Fibroblast of villous mesenchyme (primary cell): ENCODE measurements at regions not wholly inside any gene's neighbourhood (a gene's known extent, or its start where the extent isn't known, plus 50 kb on each side); places are given as distances from the start of the nearest gene placed in this dataset.
A peak's percentile ranks its signal among the peaks of the same experiment; 100 is the strongest.

Experiments used
- DNase-seq: peaks from one replicate; pipeline ENCODE4 v3.0.0-alpha.2; 2010; ENCODE audit warnings: low read depth
- H3K4me3 ChIP-seq: 2 replicates; pipeline ENCODE4 v1.5.1; 2011; ENCODE audit warnings: low read depth, mild to moderate bottlenecking, low read length
- TF ChIP-seq, protein P1 (sequence below): IDR thresholded peaks from 2 replicates; pipeline ENCODE4 v1.5.1; 2012; ENCODE audit warnings: low read depth, mild to moderate bottlenecking, low read length; ENCODE audit not compliant: insufficient read depth

DNA sequence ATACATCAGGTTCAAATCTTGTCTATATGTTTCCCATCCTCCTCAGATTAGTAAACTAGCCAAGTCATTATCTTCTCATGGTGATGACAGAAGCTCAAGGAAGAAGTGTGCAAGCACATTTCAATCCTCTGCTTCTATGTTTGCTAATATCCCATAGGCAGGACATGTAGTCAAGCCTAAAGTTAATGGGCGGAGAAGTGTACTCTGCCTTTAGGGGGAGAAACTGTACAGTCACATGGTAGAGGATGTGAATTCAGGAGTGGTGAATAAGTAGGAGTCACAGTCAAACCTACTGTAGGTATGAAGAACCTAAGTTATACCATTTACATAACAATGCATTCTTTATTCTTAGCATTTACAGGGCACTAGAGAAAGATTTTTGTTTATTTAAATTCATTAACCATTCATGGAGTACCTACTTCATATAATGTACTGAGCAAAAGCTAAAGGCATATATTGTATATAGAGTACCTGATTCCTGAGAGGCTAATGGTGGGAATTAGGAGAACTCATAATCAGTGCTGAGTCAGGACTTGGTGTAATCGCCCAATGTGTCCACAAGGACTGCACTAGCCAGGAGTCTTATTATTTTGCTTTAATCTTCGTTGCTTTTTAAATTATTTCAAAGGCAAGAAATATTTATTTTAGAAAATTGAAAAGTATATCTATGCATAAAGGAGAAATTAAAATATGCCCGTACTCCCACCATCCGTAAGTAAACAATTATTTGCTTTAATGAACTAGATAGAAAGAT is 394.3 kb upstream of the ETAA1 start:
- TF ChIP-seq, protein P1, sequence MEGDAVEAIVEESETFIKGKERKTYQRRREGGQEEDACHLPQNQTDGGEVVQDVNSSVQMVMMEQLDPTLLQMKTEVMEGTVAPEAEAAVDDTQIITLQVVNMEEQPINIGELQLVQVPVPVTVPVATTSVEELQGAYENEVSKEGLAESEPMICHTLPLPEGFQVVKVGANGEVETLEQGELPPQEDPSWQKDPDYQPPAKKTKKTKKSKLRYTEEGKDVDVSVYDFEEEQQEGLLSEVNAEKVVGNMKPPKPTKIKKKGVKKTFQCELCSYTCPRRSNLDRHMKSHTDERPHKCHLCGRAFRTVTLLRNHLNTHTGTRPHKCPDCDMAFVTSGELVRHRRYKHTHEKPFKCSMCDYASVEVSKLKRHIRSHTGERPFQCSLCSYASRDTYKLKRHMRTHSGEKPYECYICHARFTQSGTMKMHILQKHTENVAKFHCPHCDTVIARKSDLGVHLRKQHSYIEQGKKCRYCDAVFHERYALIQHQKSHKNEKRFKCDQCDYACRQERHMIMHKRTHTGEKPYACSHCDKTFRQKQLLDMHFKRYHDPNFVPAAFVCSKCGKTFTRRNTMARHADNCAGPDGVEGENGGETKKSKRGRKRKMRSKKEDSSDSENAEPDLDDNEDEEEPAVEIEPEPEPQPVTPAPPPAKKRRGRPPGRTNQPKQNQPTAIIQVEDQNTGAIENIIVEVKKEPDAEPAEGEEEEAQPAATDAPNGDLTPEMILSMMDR, result peak; percentile 32
- H3K4me3 ChIP-seq, result no peak overlapping the region
- DNase-seq, result no peak

DNA sequence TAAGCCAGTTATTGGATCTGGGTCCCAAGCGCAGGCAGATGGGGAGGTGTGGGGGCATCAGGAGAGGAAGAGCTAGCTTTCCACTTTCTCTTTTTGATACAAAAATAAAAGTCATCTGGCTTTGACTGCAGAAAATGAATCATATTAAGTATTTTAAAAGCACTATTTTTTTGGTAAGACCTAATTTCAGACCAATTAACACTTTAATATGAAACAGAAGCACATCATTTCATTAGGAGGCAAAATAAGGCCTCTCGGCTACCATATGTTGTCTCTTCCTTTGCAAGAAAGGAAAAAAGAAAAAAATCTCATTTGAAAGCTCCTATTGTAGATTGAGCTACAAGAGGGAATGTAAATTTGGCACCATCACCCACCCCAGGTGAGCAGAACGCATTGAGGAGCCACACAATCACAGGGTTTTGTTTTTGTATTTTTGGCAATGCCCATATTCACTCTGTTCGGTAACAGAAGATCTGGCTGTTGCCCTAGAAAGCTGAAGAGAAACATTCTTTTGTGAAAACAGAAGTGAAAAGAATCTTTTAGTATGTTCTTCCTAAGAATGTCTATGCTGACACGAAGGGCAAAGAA is 390.7 kb upstream of the ETAA1 start:
- H3K4me3 ChIP-seq, result no peak overlapping the region
- DNase-seq, result no peak
- TF ChIP-seq, protein P1, result no peak

DNA sequence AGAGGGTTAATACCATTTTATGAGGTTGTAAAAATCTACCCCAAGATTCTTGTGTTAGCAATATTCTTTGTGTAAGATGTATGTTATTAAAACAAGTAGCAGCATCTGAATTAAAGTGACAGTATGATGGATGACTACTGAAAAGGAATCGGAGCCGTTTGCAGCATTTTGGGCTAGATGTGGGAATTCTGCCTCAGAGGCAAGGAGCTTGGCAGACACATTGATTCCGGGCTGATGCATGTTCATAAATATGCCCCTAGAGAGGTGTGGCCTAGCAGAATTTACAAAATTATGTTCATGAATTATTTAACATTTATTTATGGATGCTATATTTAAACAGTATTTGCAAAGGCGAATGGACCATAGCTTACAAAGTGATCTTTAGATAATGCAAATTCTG is 389.0 kb upstream of the ETAA1 start:
- H3K4me3 ChIP-seq, result no peak overlapping the region
- no peak for DNase-seq
- TF ChIP-seq, protein P1, result no peak

DNA sequence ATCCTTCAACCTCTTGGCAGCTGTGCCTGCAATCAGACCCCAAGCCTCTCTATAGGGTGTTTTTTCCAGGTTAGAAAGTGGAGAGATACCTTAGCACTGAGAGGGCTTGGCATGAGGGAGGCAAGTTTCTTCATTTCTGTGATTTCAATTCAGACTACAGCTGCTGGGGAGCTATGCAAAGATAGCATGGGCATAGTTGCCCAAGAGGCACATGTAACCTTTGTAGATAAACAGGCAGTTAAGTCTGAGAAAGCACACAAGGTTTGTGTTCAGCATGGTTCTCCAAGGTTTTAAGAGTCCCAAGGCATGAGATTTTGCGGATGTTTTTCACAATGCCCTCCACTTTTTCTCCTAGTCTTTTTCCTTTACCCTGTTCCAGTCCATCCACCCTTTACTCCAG is 385.0 kb upstream of the ETAA1 start:
- TF ChIP-seq, protein P1, result no peak
- DNase-seq, result peak; percentile 17
- H3K4me3 ChIP-seq, result no peak overlapping the region

DNA sequence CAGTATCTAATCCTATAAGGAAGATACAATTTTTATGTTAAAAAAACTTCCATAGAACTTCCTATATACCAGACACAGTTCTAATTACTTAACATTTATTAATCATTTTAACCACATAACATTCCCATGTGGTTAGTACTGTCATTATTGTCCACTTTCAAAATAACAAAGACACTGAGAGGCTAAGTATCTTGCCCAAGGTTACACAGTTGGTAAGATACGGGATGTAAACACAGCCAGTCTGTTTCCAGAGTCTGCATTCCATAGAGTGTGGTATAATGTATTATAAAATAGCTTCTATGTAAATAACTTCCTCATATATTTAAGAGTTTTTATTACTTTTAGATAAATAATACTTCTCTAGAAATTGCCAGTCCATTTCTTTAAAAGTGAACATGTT is 383.3 kb upstream of the ETAA1 start:
- TF ChIP-seq, protein P1, result no peak
- peak; percentile 30 for DNase-seq

DNA sequence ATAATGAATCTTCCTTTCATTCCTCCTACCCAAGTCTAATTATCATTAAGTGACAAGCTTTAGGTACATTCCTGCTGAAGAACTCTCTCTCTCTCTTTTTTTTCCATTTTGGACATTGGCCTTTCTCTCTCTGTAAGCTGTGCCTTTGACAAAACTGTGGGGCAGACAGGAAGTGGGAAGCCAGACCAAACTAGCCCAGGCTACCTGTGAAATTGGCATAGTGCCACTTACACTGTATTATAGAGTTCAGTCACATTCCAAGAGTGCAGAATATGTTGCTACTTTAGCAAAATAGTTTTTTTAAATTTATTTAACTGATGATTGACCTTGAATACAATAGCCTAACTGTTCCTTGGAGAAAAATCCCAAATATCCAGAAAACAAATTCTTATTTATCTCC is 381.5 kb upstream of the ETAA1 start:
- H3K4me3 ChIP-seq, result no peak overlapping the region
- TF ChIP-seq, protein P1, result no peak
- DNase-seq, result no peak

More for the DNA sequence above, 383.3 kb upstream of the ETAA1 start:
- H3K4me3 ChIP-seq, result no peak overlapping the region
